GM04504 (cell line): ENCODE measurements at regions not wholly inside any gene's neighbourhood (a gene's known extent, or its start where the extent isn't known, plus 50 kb on each side); places are given as distances from the start of the nearest gene placed in this dataset.

ENCODE experiments used
- DNase-seq: peaks from one replicate; pipeline ENCODE4 v3.0.0-alpha.2; 2012; ENCODE audit warnings: low read depth

DNA sequence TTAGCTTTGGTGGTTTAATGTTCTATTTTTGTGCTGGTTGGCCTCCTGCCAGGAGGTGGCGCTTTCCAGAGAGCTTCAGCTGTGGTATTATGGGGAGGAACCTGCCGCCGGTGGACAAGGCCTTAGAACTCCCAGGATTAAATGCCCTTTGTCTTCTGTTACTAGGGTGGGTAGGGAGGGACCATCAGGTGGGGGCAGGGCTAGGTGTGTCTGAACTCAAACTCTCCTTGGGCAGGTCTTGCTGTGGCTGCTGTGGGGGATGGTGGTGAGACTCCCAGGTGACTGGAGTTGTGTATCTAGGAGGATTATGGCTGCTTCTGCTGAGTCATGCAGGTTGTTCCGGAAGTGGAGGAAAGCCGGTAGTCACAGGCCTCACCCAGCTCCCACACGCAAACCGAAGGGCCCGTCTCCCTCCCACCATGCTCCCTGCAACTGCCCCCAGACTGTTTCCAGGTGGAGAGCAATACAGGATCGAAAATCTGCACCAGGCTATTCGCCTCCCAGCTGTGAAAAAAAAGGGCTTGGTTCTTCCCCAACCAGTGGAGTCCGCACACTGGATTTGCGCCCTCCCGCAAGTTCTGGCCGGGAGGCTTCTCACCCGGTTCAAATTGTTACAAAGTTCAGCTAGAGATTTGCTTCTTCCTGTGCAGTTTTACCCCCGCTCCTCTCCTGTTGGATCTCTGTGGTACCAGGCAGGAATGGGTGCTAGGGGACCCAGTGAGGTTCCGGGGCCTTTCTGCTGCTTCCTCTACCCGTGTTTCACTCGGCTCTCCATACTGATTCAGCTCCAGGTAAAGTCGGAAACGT lies 220.5 kb downstream of the CENPF start:
- DNase-seq = no peak

DNA sequence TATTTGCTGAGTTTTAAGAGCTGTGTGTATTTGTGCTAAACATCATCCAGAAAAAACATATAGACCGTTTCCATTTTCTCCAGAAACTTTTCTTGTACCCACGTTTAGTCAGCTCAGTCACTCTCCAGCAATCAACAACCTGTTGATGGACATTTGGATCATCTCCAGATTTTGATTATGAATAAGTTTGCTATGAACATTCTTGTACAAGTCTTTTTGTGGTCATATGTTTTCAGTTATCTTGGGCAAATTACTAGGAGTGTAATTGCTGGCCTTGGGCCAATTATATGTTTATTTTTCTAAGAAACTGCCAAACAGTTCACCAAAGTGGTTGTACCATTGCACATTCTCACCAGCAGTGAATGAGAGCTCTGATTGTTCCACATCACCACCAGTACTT lies 221.8 kb downstream of the CENPF start:
- no peak for DNase-seq

DNA sequence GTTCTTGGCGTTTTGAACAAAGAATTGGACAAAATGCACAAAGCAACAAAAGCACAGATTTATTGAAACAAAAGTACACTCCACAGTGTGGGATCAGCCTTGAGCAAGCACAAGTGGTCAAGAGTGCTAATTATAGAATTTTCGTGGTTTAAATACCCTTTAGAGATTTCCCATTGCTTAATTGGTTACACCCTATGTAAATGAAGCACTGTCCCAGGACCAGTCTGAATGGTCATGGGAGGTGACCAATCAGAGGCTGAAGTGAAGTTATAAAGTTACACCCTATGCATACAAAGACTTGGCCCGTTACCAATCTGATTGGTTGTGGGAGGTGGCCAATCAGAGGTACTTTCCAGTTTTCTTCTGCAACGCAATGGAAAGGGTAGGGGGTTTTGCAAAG lies 223.6 kb downstream of the CENPF start:
- DNase-seq = no peak

DNA sequence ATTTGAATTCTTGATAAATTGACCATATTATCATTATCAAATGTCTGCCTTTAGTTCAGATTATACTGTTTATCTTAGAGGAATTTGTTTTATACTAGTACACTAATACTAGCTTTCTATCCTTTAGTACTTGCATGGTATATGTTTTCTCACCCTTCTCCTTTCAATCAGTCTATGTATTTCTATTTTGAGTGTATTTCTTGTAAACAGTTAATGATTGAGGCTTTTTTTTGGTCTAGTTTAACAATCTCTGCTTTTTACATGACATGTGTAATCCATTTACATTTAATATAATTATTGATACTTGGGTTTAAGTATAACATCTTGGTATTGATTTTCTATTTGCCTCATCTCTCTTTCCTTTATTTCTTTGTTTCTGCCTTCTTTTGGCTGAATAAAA lies 224.9 kb downstream of the CENPF start:
- no peak for DNase-seq

DNA sequence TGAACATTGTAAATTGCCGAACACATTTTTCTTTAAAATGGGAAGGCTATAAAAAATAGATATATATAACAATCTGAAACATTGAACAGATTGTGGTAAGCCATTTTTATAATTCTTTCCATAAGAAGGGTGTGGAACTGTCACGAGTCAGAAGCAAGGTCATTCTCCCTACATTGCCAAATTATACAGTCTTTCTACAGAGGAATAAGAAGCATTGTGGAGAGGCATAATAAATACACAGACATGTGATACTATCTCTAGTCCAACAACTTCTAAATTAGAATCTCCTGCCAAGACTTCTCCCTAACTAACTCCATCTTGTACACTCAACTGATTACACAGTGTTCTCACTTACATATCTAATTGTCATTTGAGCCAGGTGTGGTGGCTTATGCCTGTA lies 227.9 kb downstream of the CENPF start:
- DNase-seq = no peak

DNA sequence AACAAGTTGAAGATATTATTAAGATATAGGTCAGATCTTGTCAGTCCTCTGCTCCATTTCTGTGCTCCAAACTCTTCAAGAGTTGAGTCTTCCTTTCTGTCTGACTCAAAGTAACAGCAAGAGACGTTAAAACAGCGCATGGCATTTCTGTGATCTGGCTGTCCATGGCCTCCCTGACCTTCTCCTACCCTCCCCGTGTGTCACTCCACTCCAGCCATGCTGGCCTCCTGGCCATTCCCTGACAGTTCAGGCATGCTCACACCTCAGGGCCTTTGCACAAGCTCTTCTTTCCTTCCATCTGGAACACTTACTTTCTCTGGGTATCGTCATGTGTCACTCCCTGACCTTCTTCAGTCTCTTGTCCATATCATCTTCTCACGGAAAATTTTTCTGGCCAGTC lies 229.0 kb downstream of the CENPF start:
- no peak for DNase-seq

DNA sequence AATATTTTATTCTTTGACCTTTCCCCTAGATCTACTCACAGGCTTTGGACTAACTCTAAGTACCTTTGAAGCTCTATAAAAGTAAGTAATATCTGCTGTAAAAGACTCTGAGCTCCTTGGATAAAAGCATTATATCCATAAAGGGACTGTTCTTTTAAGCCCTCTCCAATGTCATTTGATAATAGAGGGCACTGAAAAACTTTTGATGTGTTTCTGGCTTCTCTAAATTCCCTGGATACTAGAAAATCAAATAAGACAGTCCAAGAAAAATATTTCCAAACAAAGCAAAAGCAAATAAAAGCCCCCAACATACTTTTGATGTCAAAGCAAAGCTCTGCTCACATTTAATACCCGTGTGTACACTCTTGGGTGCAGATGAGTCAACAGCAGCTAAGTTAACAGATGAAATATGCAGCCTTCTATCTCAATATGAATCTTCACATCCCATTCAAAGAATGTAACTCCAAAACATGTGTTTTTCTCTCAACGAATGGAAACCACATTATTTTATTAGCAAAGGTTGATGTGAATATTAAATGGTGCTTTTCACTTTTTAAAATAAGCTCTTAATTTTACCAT lies 230.3 kb downstream of the CENPF start:
- peak; percentile 68 for DNase-seq

DNA sequence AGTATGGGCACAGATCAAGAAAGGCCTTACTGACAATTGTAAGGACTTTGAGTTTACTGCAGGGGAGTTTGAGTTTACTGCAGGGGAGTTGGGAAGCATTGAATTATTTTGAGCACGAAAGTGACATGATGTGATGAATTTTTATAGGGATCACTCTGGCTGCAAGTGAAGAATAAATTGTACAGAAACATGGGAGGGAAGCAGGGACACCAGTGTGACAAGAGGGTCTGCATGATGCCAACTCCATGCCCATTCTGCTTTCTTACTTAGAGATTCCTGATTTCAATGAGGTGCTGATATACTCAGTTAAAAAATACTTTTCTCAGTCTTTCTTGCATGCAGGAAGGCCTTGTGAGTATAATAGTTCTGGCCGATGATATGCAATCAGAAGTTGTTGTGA lies 234.4 kb downstream of the CENPF start:
- DNase-seq = no peak

DNA sequence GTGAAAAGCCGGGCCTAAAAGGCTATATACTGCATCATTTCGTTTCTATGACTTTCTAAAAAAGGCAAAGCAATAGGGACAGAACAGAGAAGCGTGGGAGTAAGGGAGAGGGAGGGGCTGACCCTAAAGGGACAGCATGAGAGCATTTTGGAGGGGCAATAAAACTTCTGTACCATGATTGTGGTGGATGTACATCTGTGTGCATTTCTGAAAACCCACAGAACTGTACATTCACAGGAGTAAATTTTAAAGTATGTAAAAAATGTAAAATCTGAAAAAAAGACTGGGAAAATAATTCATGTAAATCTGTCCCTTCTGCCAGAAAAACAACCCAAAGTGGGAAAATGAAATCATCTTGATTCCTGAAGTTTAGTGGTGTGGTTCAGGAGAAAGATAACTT lies 235.4 kb downstream of the CENPF start:
- no peak for DNase-seq

- no peak for DNase-seq
Measured at GRCh38 chr1:214840356-214840755, 237.4 kb downstream of the CENPF start.

GRCh38 chr1:214842856-214843255 lies 239.7 kb upstream of the KCNK2 start:
- DNase-seq = no peak

DNA sequence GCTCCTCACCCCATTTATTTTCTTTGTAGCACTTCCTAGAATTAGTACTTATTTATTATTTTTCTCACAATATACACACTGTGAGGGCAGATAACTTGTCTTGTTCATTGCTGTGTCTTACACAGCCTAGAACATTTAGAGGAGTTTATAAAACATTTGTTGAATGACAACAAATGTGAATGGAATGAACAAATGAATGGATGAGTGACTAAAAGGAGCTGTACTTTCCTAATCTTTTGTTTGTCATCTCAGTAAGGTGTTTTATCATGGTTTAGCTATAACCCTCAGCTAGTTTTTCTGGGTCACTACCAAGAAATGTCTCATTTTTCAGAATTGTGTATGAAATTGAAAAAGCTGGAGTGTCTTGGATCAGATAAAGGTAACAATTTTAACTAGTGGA lies 239.3 kb upstream of the KCNK2 start:
- DNase-seq = no peak

GRCh38 chr1:214844319-214844718 lies 238.2 kb upstream of the KCNK2 start:
- DNase-seq = no peak

- DNase-seq = no peak
Measured at GRCh38 chr1:214846276-214846675, 236.3 kb upstream of the KCNK2 start.

DNA sequence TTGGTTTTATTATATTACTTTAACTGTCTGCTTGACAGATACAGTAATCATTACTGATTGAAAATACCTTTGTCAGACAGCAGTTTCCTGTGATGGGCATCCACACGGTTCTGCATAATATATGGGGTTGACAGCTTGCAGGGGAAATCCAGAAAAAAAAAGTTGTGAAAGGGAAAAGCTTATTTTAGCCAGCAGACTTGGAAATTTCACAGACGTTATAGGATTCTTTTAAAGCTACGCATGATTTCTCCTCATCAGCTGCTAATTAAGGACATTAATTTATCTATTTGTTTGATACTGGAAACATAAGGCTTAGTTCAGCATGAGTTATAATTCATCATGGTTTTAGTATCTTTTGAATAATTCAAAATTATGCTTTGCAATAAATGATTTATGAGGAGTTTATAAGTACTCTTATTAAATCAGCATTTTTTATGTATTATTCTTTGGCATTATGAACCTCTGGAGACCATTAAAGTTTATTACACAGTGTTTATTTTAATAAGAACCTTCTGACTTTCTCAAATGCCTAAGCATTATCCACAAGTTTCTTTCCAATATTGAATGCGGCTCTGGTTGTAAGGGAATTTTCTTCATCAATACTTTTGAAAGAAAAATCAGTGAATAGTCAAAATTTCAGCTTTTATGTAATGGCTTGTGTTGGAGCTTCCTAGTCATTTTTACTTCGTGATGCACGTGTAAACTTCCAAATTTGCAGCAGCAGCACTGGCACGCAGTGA lies 235.3 kb upstream of the KCNK2 start:
- DNase-seq = no peak

DNA sequence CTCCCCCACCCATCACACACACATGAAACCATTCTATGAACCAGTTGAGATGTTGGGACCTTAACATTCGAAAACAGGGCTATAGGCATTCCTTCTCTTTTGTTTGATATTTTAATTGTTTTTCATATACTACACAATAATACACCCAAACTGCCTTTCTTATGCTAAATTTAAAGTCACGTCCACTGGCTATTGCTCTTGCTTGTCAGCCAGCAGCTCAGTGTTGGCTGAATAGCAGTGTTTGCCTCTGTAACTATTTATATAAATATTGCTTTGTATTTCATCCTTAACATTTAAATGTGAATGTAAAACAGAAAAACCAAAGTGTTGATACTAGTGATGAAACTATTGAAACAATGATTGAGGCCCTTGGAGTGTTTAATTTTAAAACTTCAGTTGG lies 234.4 kb upstream of the KCNK2 start:
- DNase-seq = no peak

GRCh38 chr1:214850432-214851050 lies 232.0 kb upstream of the KCNK2 start:
- DNase-seq = no peak

- no peak for DNase-seq
Measured at GRCh38 chr1:214853340-214853739, 229.2 kb upstream of the KCNK2 start.

GRCh38 chr1:214854126-214854875 lies 228.2 kb upstream of the KCNK2 start:
- no peak for DNase-seq

DNA sequence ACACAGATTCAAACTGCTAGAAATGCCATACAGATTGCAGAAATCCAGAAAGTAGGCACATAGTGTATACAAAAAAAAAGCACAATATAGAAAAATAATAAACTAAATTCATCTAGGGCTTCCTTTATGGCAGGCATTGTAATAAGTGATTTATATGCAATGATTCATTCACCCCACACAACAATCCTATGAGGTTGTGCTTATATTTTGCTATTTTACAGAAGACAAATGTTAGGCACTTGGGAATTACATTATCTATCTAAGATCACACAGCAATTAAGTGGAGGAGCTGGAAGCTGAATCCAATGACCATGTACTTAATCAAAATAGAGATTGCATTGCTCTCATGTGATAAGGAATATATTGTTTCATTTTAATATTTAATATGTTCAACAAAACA lies 225.7 kb upstream of the KCNK2 start:
- DNase-seq = no peak

GRCh38 chr1:214857716-214858115 lies 224.8 kb upstream of the KCNK2 start:
- DNase-seq = peak; percentile 92

DNA sequence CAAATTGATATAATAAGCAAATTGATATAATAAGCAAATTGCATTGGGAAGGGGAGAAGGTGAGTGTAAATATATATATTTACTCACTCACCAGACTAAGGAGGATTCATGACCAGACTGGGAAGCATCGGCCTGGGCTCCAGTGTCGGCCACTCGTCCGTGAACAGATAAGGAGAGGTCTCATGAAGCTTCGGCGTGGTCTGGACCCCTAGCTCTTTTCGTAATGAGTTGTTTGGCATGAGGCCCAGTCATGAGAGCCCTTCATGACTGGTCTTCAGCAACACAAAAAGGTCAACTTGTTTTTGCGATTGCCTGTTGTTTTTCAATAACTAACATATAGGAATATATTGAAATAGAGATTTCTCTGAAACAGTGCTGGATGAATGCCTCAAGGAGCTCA lies 222.9 kb upstream of the KCNK2 start:
- no peak for DNase-seq
